SK-N-SH treated with all-trans-retinoic acid at 6 μM for 48 hours (cell line): ENCODE measurements at regions not wholly inside any gene's neighbourhood (a gene's known extent, or its start where the extent isn't known, plus 50 kb on each side); places are given as distances from the start of the nearest gene placed in this dataset.

Source experiments
- ATAC-seq: fragments of 200-7000 bp; cut with Tn5 transposase; 3 replicates; pipeline ENCODE4 v1.9.1; 2020; ENCODE audit warnings: mild to moderate bottlenecking, moderate library complexity
- BACH2 ChIP-seq: fragments of 250-450 bp; sonication (Bioruptor Pico); IDR thresholded peaks from 2 replicates; pipeline ENCODE4 v1.9.0; 2021; ENCODE audit warnings: mild to moderate bottlenecking, borderline replicate concordance
- CSDC2 ChIP-seq: fragments of 250-450 bp; sonication (Bioruptor Pico); IDR thresholded peaks from 2 replicates; pipeline ENCODE4 v1.5.0; 2020; ENCODE audit warnings: mild to moderate bottlenecking, moderate library complexity
- ESRRG ChIP-seq: fragments of 250-450 bp; sonication (Bioruptor Pico); IDR thresholded peaks from 2 replicates; pipeline ENCODE4 v1.6.1; 2021; ENCODE audit warnings: mild to moderate bottlenecking
- GLIS3 ChIP-seq: fragments of 250-450 bp; sonication (Bioruptor Pico); IDR thresholded peaks from 2 replicates; pipeline ENCODE4 v1.5.0; 2020; ENCODE audit warnings: mild to moderate bottlenecking, moderate library complexity
- ISL1 ChIP-seq: fragments of 250-450 bp; sonication (Bioruptor Pico); IDR thresholded peaks from 2 replicates; pipeline ENCODE4 v2.1.2; 2022; ENCODE audit warnings: mild to moderate bottlenecking, moderate library complexity
- OSR1 ChIP-seq: fragments of 250-450 bp; sonication (Bioruptor Pico); IDR thresholded peaks from 2 replicates; pipeline ENCODE4 v1.8.0; 2022; ENCODE audit warnings: moderate library complexity, mild to moderate bottlenecking, inconsistent platforms
- RARB ChIP-seq: fragments of 250-450 bp; sonication (Bioruptor Pico); IDR thresholded peaks from 2 replicates; pipeline ENCODE4 v1.8.0; 2021; ENCODE audit warnings: mild to moderate bottlenecking, moderate library complexity
- SNAI2 ChIP-seq: fragments of 250-450 bp; sonication (Bioruptor Pico); IDR thresholded peaks from 2 replicates; pipeline ENCODE4 v1.5.0; 2020; ENCODE audit warnings: mild to moderate bottlenecking, moderate library complexity
- ZC3H10 ChIP-seq: fragments of 250-450 bp; sonication (Bioruptor Pico); IDR thresholded peaks from 2 replicates; pipeline ENCODE4 v1.5.1; 2021; ENCODE audit warnings: mild to moderate bottlenecking, moderate library complexity
- ZFP3 ChIP-seq: fragments of 250-450 bp; sonication (Bioruptor Pico); IDR thresholded peaks from 2 replicates; pipeline ENCODE4 v1.5.0; 2020; ENCODE audit warnings: mild to moderate bottlenecking, moderate library complexity
- ZFP30 ChIP-seq: fragments of 450-650 bp; formaldehyde crosslinking; IDR thresholded peaks from 2 replicates; pipeline ENCODE4 v1.5.0; 2022; ENCODE audit warnings: mild to moderate bottlenecking, moderate library complexity
- ZNF565 ChIP-seq: fragments of 450-650 bp; formaldehyde crosslinking; conservative IDR thresholded peaks from 2 replicates; pipeline ENCODE4 v1.5.0; 2020; ENCODE audit warnings: low read depth, mild to moderate bottlenecking, moderate library complexity
- ZNF70 ChIP-seq: fragments of 450-650 bp; formaldehyde crosslinking; IDR thresholded peaks from 2 replicates; pipeline ENCODE4 v1.5.0; 2020; ENCODE audit warnings: mild to moderate bottlenecking, moderate library complexity
- ZNF8 ChIP-seq: fragments of 450-650 bp; formaldehyde crosslinking; IDR thresholded peaks from 2 replicates; pipeline ENCODE4 v1.5.0; 2020; ENCODE audit warnings: mild to moderate bottlenecking, moderate library complexity
- TF ChIP-seq, protein P1 (sequence below): fragments of 250-450 bp; sonication (Bioruptor Pico); IDR thresholded peaks from 2 replicates; pipeline ENCODE4 v1.8.0; 2020; ENCODE audit warnings: mild to moderate bottlenecking, moderate library complexity, borderline replicate concordance
- TF ChIP-seq, protein P2 (sequence below): fragments of 250-450 bp; sonication (Bioruptor Pico); IDR thresholded peaks from 2 replicates; pipeline ENCODE4 v1.8.0; 2021; ENCODE audit warnings: low read depth, mild to moderate bottlenecking, moderate library complexity, borderline replicate concordance
- TF ChIP-seq, protein P3 (sequence below): fragments of 250-450 bp; sonication (Bioruptor Pico); IDR thresholded peaks from 2 replicates; pipeline ENCODE4 v1.5.0; 2020; ENCODE audit warnings: mild to moderate bottlenecking, moderate library complexity
- TF ChIP-seq, protein P4 (sequence below): fragments of 250-450 bp; sonication (Bioruptor Pico); IDR thresholded peaks from 2 replicates; pipeline ENCODE4 v1.5.1; 2021; ENCODE audit warnings: mild to moderate bottlenecking, moderate library complexity
- TF ChIP-seq, protein P5 (sequence below): fragments of 250-450 bp; sonication (Bioruptor Pico); IDR thresholded peaks from 2 replicates; pipeline ENCODE4 v1.5.1; 2020; ENCODE audit warnings: low read depth, mild to moderate bottlenecking, moderate library complexity

DNA sequence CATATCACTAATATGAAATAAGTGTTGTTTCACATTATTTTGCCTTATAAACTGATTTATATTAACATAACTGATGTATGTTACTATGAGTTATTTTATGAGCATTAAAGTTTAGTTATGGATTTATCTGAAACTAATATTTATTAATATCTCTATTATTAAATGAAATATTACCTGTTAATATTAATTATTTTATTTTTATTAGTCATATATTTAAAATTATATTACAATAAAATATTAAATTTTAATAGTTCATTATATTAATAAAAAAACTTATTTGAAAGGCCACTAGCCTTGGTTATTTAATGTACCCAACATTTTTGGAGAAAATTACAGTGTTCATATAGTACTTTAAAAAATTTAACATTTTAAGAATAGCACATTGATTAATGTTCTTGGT, 1643.4 kb upstream of the MIR17HG start:
- TF ChIP-seq RARB (CRISPR knock-in tag) (no peak), CSDC2 (CRISPR knock-in tag) (no peak), ZFP30 (CRISPR knock-in tag) (no peak), ZFP3 (CRISPR knock-in tag) (no peak), ZNF70 (CRISPR knock-in tag) (no peak), ZC3H10 (CRISPR knock-in tag) (no peak), ZNF565 (CRISPR knock-in tag) (no peak), BACH2 (no peak), OSR1 (CRISPR knock-in tag) (no peak), ZNF8 (CRISPR knock-in tag) (no peak), GLIS3 (CRISPR knock-in tag) (no peak), ESRRG (CRISPR knock-in tag) (no peak)
- TF ChIP-seq, protein P1, sequence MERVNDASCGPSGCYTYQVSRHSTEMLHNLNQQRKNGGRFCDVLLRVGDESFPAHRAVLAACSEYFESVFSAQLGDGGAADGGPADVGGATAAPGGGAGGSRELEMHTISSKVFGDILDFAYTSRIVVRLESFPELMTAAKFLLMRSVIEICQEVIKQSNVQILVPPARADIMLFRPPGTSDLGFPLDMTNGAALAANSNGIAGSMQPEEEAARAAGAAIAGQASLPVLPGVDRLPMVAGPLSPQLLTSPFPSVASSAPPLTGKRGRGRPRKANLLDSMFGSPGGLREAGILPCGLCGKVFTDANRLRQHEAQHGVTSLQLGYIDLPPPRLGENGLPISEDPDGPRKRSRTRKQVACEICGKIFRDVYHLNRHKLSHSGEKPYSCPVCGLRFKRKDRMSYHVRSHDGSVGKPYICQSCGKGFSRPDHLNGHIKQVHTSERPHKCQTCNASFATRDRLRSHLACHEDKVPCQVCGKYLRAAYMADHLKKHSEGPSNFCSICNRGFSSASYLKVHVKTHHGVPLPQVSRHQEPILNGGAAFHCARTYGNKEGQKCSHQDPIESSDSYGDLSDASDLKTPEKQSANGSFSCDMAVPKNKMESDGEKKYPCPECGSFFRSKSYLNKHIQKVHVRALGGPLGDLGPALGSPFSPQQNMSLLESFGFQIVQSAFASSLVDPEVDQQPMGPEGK, result no peak
- TF ChIP-seq, protein P2, sequence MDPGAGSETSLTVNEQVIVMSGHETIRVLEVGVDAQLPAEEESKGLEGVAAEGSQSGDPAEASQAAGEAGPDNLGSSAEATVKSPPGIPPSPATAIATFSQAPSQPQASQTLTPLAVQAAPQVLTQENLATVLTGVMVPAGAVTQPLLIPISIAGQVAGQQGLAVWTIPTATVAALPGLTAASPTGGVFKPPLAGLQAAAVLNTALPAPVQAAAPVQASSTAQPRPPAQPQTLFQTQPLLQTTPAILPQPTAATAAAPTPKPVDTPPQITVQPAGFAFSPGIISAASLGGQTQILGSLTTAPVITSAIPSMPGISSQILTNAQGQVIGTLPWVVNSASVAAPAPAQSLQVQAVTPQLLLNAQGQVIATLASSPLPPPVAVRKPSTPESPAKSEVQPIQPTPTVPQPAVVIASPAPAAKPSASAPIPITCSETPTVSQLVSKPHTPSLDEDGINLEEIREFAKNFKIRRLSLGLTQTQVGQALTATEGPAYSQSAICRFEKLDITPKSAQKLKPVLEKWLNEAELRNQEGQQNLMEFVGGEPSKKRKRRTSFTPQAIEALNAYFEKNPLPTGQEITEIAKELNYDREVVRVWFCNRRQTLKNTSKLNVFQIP (CRISPR knock-in tag), result no peak
- TF ChIP-seq, protein P3, sequence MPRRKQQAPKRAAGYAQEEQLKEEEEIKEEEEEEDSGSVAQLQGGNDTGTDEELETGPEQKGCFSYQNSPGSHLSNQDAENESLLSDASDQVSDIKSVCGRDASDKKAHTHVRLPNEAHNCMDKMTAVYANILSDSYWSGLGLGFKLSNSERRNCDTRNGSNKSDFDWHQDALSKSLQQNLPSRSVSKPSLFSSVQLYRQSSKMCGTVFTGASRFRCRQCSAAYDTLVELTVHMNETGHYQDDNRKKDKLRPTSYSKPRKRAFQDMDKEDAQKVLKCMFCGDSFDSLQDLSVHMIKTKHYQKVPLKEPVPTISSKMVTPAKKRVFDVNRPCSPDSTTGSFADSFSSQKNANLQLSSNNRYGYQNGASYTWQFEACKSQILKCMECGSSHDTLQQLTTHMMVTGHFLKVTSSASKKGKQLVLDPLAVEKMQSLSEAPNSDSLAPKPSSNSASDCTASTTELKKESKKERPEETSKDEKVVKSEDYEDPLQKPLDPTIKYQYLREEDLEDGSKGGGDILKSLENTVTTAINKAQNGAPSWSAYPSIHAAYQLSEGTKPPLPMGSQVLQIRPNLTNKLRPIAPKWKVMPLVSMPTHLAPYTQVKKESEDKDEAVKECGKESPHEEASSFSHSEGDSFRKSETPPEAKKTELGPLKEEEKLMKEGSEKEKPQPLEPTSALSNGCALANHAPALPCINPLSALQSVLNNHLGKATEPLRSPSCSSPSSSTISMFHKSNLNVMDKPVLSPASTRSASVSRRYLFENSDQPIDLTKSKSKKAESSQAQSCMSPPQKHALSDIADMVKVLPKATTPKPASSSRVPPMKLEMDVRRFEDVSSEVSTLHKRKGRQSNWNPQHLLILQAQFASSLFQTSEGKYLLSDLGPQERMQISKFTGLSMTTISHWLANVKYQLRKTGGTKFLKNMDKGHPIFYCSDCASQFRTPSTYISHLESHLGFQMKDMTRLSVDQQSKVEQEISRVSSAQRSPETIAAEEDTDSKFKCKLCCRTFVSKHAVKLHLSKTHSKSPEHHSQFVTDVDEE (CRISPR knock-in tag), result no peak
- TF ChIP-seq, protein P4, sequence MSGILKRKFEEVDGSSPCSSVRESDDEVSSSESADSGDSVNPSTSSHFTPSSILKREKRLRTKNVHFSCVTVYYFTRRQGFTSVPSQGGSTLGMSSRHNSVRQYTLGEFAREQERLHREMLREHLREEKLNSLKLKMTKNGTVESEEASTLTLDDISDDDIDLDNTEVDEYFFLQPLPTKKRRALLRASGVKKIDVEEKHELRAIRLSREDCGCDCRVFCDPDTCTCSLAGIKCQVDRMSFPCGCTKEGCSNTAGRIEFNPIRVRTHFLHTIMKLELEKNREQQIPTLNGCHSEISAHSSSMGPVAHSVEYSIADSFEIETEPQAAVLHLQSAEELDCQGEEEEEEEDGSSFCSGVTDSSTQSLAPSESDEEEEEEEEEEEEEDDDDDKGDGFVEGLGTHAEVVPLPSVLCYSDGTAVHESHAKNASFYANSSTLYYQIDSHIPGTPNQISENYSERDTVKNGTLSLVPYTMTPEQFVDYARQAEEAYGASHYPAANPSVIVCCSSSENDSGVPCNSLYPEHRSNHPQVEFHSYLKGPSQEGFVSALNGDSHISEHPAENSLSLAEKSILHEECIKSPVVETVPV, result no peak
- TF ChIP-seq, all 23 proteins: peak for 0
- ATAC-seq, result no peak

DNA sequence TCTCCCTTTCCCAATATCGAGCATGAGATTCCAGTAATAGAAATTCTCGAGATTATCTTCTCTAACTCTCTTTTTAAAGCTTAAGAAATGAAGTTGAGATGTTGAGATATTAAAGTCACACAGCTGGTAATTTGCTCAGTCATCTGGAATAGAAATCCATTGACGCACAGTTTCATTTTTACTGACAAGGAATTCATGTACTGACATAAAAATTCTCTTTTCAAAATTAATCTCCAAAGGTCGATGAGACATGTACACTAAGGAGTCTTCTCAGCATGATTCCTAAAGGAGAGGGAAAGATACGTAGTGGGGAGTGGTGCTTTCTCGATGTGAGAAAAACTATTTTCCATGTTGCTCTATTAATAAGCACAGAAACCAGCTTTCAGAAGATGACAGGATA, 1639.5 kb upstream of the MIR17HG start:
- no peak for ATAC-seq
- TF ChIP-seq, protein P3 (CRISPR knock-in tag), result no peak
- TF ChIP-seq, protein P5, sequence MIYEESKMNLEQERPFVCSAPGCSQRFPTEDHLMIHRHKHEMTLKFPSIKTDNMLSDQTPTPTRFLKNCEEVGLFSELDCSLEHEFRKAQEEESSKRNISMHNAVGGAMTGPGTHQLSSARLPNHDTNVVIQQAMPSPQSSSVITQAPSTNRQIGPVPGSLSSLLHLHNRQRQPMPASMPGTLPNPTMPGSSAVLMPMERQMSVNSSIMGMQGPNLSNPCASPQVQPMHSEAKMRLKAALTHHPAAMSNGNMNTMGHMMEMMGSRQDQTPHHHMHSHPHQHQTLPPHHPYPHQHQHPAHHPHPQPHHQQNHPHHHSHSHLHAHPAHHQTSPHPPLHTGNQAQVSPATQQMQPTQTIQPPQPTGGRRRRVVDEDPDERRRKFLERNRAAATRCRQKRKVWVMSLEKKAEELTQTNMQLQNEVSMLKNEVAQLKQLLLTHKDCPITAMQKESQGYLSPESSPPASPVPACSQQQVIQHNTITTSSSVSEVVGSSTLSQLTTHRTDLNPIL (CRISPR knock-in tag), result no peak
- TF ChIP-seq SNAI2 (CRISPR knock-in tag), result no peak
- TF ChIP-seq ISL1, result no peak
- no peak for TF ChIP-seq OSR1 (CRISPR knock-in tag)
- TF ChIP-seq ESRRG (CRISPR knock-in tag), result no peak
- TF ChIP-seq, protein P2 (CRISPR knock-in tag), result no peak
- no peak for TF ChIP-seq ZNF70 (CRISPR knock-in tag)
- no peak for TF ChIP-seq RARB (CRISPR knock-in tag)
- TF ChIP-seq ZC3H10 (CRISPR knock-in tag), result no peak
